Stimulated activated CD8-positive, alpha-beta memory T cell treated with anti-CD3 and anti-CD28 coated beads, Interleukin-4, amount 100 ng/mL, for 48 hours (primary cell): ENCODE measurements at regions not wholly inside any gene's neighbourhood (a gene's known extent, or its start where the extent isn't known, plus 50 kb on each side); places are given as distances from the start of the nearest gene placed in this dataset.
"Not testable (repeated sequence)": the region's sequence is repeated elsewhere in the genome, so short reads cannot be mapped to it uniquely, and the experiment has no call there.

Source experiments
- DNase-seq: peaks from one replicate; pipeline ENCODE4 v3.0.0-alpha.2; 2020

DNA sequence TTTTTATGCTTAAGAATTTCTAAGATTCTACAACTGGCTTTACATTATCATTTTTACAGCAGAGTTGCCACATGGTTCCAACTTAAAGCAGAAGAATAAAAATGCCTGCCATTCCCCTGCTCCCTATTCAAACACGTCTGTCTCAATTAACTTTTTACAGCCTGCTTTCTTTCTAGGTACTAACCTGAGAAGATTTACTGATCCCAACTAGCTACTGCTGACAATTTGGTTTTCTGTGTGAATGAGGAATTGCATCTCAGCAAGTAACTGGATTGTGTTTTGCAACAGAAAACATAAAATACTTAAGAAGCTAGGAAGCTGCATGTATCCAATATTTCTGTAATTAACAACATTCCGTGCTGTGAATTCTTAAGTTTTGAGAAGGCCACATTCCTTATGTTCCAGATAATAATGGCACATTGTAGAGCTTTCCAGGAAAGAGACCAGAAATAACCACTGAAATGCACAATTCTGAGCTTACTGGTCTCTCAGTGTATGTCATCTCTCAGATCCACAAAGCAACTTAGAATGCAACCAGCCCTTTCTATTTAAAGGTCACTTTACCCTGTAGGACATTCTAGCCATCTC lies 306.8 kb upstream of the NMUR2 start:
- DNase-seq, result no peak

DNA sequence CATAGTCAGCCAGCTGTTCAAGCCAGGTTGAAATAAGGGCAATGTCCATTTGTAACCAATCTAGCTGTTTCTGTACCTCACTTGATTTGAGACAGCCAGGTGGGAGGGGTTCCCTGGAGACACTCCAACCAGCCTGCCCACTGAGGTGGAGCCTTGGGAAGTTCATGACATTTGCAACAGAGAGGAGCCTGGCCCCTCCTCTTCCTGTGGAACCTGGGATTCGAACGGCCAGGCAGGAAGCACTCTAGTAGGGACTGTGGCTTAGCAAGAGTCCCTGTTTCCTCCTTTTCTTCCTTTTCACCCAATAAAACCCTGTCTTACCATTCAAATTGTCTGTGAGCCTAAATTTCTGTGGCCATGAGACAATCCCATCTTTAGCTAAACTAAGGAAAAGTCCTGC lies 312.3 kb upstream of the NMUR2 start:
- DNase-seq, result no peak

DNA sequence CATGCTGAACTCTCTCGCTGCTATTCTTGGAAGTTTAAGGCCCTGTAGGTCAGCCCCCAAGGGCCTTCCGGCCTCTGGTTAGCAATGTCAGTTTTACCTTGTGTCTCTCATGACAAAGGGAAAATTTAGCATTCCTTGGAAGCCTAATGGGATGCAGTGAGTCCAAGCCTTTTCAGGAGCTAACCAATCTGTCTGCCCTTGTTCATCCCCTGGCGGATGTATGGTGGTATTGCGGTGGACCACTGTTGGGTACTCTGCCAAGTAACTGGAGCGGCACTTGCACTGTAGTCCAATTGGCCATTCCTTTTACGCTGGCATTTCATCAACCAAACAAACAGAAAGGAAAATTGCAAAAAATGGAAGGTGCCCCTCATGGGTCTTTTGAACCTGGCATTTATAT lies 318.4 kb upstream of the NMUR2 start:
- no peak for DNase-seq

- no peak for DNase-seq
Observed at GRCh38 chr5:152730176-152730575, 325.1 kb upstream of the NMUR2 start.

DNA sequence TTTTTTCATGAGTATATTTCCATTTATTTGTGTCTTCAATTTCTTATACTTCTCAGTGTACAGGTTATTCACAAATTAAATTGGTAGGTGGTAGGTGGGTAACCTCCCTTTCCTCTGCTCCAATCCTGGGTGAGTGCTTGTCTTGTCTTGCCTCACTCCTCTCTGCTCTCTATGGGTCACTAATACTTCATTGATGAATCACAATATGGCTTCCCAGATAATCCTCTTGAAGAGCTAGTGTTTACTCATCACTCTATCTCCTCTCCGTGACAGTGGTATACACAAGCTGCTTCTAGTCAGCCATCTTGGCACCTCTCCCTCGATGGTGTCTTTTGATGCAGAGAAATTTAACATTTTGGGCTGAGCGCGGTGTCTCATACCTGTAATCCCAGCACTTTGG lies 331.8 kb upstream of the NMUR2 start:
- DNase-seq, result no peak

DNA sequence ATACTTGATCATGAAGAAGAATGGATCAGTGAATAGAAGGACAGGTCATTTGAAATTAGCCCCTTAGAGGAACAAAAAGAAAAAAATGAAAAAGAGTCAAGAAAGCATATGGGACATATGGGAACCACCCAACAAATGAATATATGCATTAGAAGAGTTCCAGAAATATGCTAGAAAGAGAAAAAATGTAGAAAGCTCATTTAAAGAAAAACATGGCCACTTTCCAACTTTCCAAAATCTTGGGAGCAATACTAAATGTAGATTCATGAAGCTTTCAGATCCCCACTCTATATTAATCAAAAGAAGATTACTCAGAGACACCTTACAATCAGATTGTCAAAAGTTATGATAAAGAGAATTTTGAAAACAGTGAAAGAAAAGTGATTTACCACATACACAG lies 334.8 kb upstream of the NMUR2 start:
- no peak for DNase-seq

DNA sequence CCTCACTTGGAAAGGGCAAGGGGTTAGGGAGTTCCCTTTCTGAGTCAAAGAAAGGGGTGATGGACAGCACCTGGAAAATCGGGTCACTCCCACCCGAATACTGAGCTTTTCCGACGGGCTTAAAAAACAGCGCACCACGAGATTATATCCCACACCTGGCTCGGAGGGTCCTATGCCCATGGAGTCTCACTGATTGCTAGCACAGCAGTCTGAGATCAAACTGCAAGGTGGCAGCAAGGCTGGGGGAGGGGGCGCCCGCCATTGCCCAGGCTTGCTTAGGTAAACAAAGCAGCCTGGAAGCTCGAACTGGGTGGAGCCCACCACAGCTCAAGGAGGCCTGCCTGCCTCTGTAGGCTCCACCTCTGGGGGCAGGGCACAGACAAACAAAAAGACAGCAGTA lies 336.0 kb upstream of the NMUR2 start:
- not testable (repeated sequence) for DNase-seq

- DNase-seq, result not testable (repeated sequence)
Observed at GRCh38 chr5:152787709-152788217, 382.7 kb upstream of the NMUR2 start.

- DNase-seq, result no peak
Observed at GRCh38 chr5:152801886-152802285, 396.8 kb upstream of the NMUR2 start.

DNA sequence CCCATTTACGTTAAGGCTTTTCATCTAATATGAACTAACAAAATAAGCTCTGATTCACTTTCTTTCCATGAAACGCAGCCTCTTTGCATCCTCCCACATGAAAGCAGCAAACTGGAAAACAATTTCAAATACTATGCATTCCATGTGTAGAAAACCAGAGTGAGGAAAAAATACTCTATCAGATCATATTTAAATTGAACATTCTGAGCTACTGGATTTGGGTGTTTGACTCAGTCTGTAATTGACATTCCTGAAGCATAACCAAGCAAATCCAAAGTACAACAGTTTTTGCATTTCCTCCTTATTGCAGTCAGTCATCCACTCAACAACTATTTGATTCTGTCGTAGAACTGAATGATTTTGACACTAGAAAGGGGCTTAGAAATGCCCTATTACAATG lies 399.1 kb upstream of the NMUR2 start:
- DNase-seq, result no peak

DNA sequence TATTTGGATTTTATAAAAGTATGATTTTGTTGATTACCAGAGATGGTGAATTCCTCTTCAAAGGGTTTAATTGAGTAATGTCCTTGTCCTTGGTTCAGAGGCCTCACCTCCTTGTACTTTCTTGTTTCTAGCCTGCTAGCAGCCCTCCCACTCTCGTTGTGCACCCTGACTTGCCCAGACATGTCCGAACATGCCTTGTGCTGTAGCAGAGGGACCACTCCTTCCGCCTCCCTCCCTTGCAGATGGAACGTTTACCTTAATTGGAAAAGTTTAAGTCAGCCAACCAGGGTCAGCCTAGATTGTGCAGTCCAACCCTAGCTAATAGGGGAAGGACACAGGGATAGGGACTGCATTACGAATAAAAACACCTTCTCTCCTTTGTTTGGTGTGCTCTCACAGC lies 406.9 kb upstream of the NMUR2 start:
- DNase-seq, result no peak

- DNase-seq, result no peak
Observed at GRCh38 chr5:152813526-152813925, 408.4 kb upstream of the NMUR2 start.

- DNase-seq, result no peak
Observed at GRCh38 chr5:152819891-152820290, 414.8 kb upstream of the NMUR2 start.

DNA sequence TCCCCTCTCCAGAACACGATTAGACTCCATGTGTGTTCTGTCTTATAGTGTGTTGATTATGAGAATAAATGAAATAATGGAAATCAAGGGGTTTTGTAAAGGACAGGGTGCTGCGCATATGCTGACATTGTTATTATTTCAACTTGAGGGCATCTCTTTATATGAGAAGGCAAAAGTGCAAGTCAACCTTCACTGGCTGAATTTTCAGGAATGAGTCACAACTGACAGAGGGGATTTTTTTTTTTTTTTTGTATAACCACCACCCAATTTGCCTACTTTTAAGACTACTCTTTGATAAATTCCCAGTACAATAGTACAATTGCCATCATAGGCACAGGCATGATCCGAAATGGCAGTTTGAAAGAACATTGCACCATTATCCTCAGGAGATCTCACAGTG lies 419.2 kb upstream of the NMUR2 start:
- DNase-seq, result no peak

DNA sequence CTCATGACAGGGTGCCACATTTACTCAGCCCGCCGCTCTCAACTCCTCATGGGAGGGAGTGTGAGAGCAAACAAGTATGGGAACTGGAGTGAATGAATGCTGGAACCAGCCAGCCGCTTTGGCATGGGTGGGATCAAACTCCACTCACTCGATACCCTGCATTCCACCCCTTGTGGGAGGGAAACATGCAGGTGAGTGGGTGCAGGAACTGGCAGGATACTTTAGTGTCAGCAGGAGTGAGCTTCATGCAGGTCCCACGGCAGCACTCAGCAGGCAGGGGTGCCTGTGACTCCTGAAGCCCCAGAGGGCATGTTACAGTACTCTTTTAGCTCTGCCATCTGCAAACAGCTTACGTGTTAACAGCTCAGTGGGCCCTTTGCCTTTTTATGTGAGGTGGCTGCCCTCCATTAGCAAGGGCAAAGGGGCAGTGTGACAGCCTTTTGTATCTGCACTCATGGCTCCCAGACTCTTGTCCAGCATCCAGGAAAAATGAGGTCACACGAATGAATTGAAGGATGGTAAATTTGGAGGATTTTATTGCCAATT lies 433.2 kb upstream of the NMUR2 start:
- DNase-seq, result no peak

GRCh38 chr5:152844713-152845112 lies 439.6 kb upstream of the NMUR2 start:
- no peak for DNase-seq

DNA sequence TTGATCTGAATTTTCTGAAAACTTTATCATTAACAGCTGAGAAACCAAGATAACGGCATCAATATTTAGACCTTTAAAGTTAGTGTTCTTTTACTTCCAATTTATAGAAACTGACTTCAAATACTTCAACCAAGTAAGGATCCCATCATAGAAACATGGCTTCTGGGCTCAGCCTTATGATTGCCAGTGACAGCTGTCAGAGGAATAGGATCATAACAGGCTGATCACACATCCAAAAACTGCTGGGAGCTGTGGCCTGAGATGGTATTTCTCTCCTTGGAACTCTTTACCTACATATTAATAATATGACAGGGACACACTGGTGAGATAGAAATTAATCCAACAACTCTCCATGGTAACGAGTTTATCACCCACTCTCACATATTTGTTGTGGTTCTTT lies 448.3 kb upstream of the NMUR2 start:
- DNase-seq, result no peak

DNA sequence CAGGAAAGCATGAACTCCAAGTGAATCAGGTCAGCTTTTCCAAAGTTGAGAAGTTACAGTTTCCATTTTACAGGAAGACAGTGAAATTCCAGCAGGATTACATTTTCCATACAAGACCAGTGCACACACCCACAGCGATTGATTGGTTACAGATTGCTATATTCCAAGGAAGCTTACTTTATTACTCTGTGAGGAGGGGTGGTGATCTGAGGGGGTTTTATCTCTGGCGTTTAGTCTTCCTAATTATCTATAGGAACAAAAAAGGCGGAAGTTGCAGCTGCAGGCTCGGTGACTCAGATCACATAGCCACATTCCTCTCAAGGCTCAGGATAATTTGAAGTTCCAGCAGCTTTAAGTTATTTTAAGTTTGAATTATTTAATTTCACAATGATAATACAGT lies 450.4 kb upstream of the NMUR2 start:
- no peak for DNase-seq

GRCh38 chr5:152861231-152861630 lies 456.2 kb upstream of the NMUR2 start:
- no peak for DNase-seq

DNA sequence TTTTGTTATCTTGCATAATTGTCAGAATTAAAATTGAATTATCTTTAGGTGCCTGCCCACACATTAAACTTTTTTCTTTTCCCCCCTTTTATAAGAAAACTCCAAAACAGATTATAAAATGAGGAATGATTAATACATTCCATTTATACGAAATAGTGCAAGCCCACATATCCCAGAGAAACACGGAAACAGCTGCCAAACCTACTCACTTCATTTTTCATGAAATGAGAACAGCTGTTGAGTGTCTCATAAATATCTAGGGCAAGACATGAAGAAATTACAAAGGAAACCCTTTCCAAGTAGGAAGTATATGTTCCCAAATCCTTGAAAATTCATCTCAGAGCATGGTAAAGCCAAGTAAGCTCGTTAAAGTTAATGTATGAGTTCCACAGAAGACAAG lies 459.4 kb upstream of the NMUR2 start:
- DNase-seq, result no peak

DNA sequence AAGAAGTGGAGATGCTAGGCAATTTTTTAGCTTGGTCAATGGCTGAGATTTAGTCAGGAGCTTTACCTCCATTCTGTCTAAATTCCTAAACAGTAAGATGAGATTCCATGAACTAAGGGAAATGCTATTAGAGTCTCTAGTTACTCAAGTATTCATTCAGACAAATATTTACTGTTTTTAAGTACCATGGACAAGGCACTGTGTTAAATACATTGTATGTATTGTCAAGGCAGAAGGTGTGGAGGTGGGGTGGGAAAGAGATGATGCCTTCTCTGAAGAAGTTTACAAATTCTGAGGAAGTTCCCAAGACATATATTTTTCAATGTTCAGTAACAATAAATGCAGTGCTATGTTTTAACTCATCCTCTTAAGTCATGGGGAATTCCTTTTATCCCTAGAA lies 459.9 kb upstream of the NMUR2 start:
- DNase-seq, result no peak

DNA sequence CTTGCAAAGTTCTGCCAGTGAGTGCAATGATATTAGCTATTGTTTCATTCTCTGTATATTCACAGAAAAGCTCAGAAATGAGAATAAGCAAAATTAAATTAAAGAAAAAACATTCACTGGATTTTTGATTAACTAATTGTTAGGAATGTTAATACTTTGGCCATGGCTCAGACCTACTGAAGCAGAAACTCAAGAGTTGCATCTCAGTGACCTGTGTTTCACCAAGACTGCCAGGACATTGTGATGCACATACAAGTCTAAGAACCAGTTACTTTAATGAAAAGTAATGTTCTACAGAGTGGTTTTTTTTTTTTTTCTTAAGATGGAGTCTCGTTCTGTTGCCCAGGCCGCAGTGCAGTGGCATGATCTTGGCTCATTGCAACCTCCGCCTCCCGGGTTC lies 464.9 kb upstream of the NMUR2 start:
- no peak for DNase-seq

DNA sequence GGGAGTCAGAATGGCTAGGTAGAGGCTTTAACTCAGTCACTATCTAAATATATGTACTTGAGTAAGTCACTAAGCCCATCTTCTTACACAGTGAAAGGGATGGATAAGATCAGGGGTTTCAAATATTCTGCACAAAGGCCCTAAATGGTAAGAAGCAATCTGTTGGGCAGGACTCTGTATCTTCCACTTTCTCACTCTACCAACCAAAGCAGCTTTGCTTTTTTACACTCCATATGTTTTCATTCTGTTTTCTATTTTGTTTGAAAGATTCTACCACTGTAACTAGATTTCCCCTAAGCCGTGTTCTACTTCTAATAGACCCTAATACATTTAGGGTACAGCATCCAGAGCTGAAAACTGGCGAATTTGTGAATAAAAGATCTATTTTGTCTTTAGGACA lies 477.5 kb upstream of the NMUR2 start:
- DNase-seq, result no peak

DNA sequence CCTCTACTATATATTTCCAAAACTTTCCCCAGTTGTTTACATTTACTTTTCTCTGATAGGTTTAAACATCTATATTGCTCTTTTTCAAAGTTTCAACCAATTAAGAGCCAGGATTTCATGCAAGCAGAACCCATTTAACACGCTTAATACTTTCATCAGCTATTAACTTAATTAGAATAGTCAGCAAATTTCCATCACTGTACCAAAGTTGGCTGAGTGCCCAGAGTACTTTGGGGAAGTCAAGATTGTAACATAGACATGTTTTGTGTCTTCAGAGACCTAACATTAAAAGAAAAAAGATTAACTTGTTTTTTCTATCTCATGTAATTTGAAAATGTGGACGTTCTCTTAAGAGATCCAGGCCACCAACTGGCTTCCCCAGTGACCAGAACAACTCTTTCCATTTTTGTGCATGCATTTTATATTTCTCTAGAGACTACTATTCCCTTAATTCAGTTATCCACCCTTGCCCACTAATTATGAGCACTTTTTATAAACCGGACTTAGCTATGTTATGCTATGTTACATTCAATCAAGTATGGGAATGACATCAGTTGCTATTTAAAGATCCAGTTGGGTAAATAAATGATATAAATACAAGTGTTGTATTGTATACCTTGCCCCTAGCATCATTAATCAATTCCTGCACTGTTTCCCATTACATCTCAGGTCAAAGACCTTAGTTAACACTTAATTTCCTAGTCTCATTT lies 478.1 kb upstream of the NMUR2 start:
- no peak for DNase-seq

GRCh38 chr5:152884006-152884405 lies 478.9 kb upstream of the NMUR2 start:
- DNase-seq, result no peak
